ENCODE measurements at regions not wholly inside any gene's neighbourhood (a gene's known extent, or its start where the extent isn't known, plus 50 kb on each side); places are given as distances from the start of the nearest gene placed in this dataset.

GRCh38 chr20:11734431-11734830, 183.3 kb upstream of the BTBD3 start:
- Histone ChIP-seq H3K4me1 (ENCODE audit: insufficient read depth, low read length) (no peaks in the 10 kb centered on the region), H3K36me3 (ENCODE audit: insufficient read depth, low read length) (no peaks in the 10 kb centered on the region), H3K9me3 (ENCODE audit: control insufficient read depth, insufficient read depth, low read length) (no peaks in the 10 kb centered on the region), H3K9ac (ENCODE audit: low read depth, low read length) (no peak overlapping the region)

GRCh38 chr20:11738852-11739251, 178.8 kb upstream of the BTBD3 start:
- Histone ChIP-seq H3K36me3 (ENCODE audit: insufficient read depth, low read length) (no peaks in the 10 kb centered on the region), H3K9me3 (ENCODE audit: control insufficient read depth, insufficient read depth, low read length) (no peaks in the 10 kb centered on the region), H3K4me1 (ENCODE audit: insufficient read depth, low read length) (no peaks in the 10 kb centered on the region), H3K9ac (ENCODE audit: low read depth, low read length) (no peak overlapping the region)

- Histone ChIP-seq H3K9me3 (ENCODE audit: control insufficient read depth, insufficient read depth, low read length) (no peaks in the 10 kb centered on the region), H3K9ac (ENCODE audit: low read depth, low read length) (no peak overlapping the region), H3K36me3 (ENCODE audit: insufficient read depth, low read length) (no peaks in the 10 kb centered on the region), H3K4me1 (ENCODE audit: insufficient read depth, low read length) (no peaks in the 10 kb centered on the region)
These were observed 176.7 kb upstream of the BTBD3 start for GRCh38 chr20:11740975-11741374.

- H3K36me3 ChIP-seq (ENCODE audit: insufficient read depth, low read length): no peaks in the 10 kb centered on the region
- no peak overlapping the region for H3K9ac ChIP-seq (ENCODE audit: low read depth, low read length)
- no peaks in the 10 kb centered on the region for H3K9me3 ChIP-seq (ENCODE audit: control insufficient read depth, insufficient read depth, low read length)
- H3K4me1 ChIP-seq (ENCODE audit: insufficient read depth, low read length): no peaks in the 10 kb centered on the region
These were observed 172.5 kb upstream of the BTBD3 start for GRCh38 chr20:11745145-11745544.

- Histone ChIP-seq H3K9ac (ENCODE audit: low read depth, low read length) (no peak overlapping the region), H3K36me3 (ENCODE audit: insufficient read depth, low read length) (no peaks in the 10 kb centered on the region), H3K4me1 (ENCODE audit: insufficient read depth, low read length) (no peaks in the 10 kb centered on the region), H3K9me3 (ENCODE audit: control insufficient read depth, insufficient read depth, low read length) (no peaks in the 10 kb centered on the region; the same call in 1 of the 2 replicates)
These were observed 169.3 kb upstream of the BTBD3 start for GRCh38 chr20:11748436-11748835.

GRCh38 chr20:11752336-11752735, 165.4 kb upstream of the BTBD3 start:
- Histone ChIP-seq H3K4me1 (ENCODE audit: insufficient read depth, low read length) (no peaks in the 10 kb centered on the region; the same call in 1 of the 2 replicates), H3K9ac (ENCODE audit: low read depth, low read length) (no peak overlapping the region), H3K36me3 (ENCODE audit: insufficient read depth, low read length) (no peaks in the 10 kb centered on the region), H3K9me3 (ENCODE audit: control insufficient read depth, insufficient read depth, low read length) (no peaks in the 10 kb centered on the region; the same call in 1 of the 2 replicates)

- H3K9ac ChIP-seq (ENCODE audit: low read depth, low read length): no peak overlapping the region
- no peaks in the 10 kb centered on the region; the same call in 1 of the 2 replicates for H3K9me3 ChIP-seq (ENCODE audit: control insufficient read depth, insufficient read depth, low read length)
- H3K36me3 ChIP-seq (ENCODE audit: insufficient read depth, low read length): no peaks in the 10 kb centered on the region
- H3K4me1 ChIP-seq (ENCODE audit: insufficient read depth, low read length): no peaks in the 10 kb centered on the region; the same call in 1 of the 2 replicates
These were observed 164.5 kb upstream of the BTBD3 start for GRCh38 chr20:11753155-11753554.

- no peaks in the 10 kb centered on the region; the same call in 1 of the 2 replicates for H3K4me1 ChIP-seq (ENCODE audit: insufficient read depth, low read length)
- H3K36me3 ChIP-seq (ENCODE audit: insufficient read depth, low read length): no peaks in the 10 kb centered on the region
- no peak overlapping the region for H3K9ac ChIP-seq (ENCODE audit: low read depth, low read length)
- no peaks in the 10 kb centered on the region; the same call in 1 of the 2 replicates for H3K9me3 ChIP-seq (ENCODE audit: control insufficient read depth, insufficient read depth, low read length)
These were observed 163.2 kb upstream of the BTBD3 start for GRCh38 chr20:11754451-11754850.

- no peaks in the 10 kb centered on the region; the same call in 1 of the 2 replicates for H3K9me3 ChIP-seq (ENCODE audit: control insufficient read depth, insufficient read depth, low read length)
- no peak overlapping the region for H3K9ac ChIP-seq (ENCODE audit: low read depth, low read length)
- H3K4me1 ChIP-seq (ENCODE audit: insufficient read depth, low read length): no peaks in the 10 kb centered on the region; the same call in 1 of the 2 replicates
- no peaks in the 10 kb centered on the region for H3K36me3 ChIP-seq (ENCODE audit: insufficient read depth, low read length)
These were observed 162.4 kb upstream of the BTBD3 start for GRCh38 chr20:11755071-11755841.

GRCh38 chr20:11761497-11761896, 156.2 kb upstream of the BTBD3 start:
- H3K9me3 ChIP-seq (ENCODE audit: control insufficient read depth, insufficient read depth, low read length): no peaks in the 10 kb centered on the region
- peaks cover 18% of the 10 kb centered on the region; the same call in 1 of the 2 replicates for H3K4me1 ChIP-seq (ENCODE audit: insufficient read depth, low read length)
- no peaks in the 10 kb centered on the region for H3K36me3 ChIP-seq (ENCODE audit: insufficient read depth, low read length)
- no peak overlapping the region for H3K9ac ChIP-seq (ENCODE audit: low read depth, low read length)

GRCh38 chr20:11766961-11767360, 150.7 kb upstream of the BTBD3 start:
- H3K4me1 ChIP-seq (ENCODE audit: insufficient read depth, low read length): peaks cover 38% of the 10 kb centered on the region; the same call in 1 of the 2 replicates
- no peaks in the 10 kb centered on the region for H3K9me3 ChIP-seq (ENCODE audit: control insufficient read depth, insufficient read depth, low read length)
- no peaks in the 10 kb centered on the region for H3K36me3 ChIP-seq (ENCODE audit: insufficient read depth, low read length)
- no peak overlapping the region for H3K9ac ChIP-seq (ENCODE audit: low read depth, low read length)

GRCh38 chr20:11769825-11770224, 147.9 kb upstream of the BTBD3 start:
- H3K36me3 ChIP-seq (ENCODE audit: insufficient read depth, low read length): no peaks in the 10 kb centered on the region
- H3K9ac ChIP-seq (ENCODE audit: low read depth, low read length): no peak overlapping the region
- H3K9me3 ChIP-seq (ENCODE audit: control insufficient read depth, insufficient read depth, low read length): no peaks in the 10 kb centered on the region
- H3K4me1 ChIP-seq (ENCODE audit: insufficient read depth, low read length): peaks cover 34% of the 10 kb centered on the region; the same call in 1 of the 2 replicates

GRCh38 chr20:11772226-11772730, 145.4 kb upstream of the BTBD3 start:
- peaks cover 15% of the 10 kb centered on the region; the same call in 1 of the 2 replicates for H3K4me1 ChIP-seq (ENCODE audit: insufficient read depth, low read length)
- no peaks in the 10 kb centered on the region for H3K36me3 ChIP-seq (ENCODE audit: insufficient read depth, low read length)
- no peak overlapping the region for H3K9ac ChIP-seq (ENCODE audit: low read depth, low read length)
- H3K9me3 ChIP-seq (ENCODE audit: control insufficient read depth, insufficient read depth, low read length): no peaks in the 10 kb centered on the region

GRCh38 chr20:11776687-11777086, 141.0 kb upstream of the BTBD3 start:
- no peaks in the 10 kb centered on the region for H3K9me3 ChIP-seq (ENCODE audit: control insufficient read depth, insufficient read depth, low read length)
- no peaks in the 10 kb centered on the region for H3K36me3 ChIP-seq (ENCODE audit: insufficient read depth, low read length)
- no peak overlapping the region for H3K9ac ChIP-seq (ENCODE audit: low read depth, low read length)

More at GRCh38 chr20:11776687-11777086, 141.0 kb upstream of the BTBD3 start:
- peaks cover 4% of the 10 kb centered on the region for H3K4me1 ChIP-seq (ENCODE audit: insufficient read depth, low read length)
